ENCODE measurements at regions not wholly inside any gene's neighbourhood (a gene's known extent, or its start where the extent isn't known, plus 50 kb on each side); places are given as distances from the start of the nearest gene placed in this dataset.

DNA sequence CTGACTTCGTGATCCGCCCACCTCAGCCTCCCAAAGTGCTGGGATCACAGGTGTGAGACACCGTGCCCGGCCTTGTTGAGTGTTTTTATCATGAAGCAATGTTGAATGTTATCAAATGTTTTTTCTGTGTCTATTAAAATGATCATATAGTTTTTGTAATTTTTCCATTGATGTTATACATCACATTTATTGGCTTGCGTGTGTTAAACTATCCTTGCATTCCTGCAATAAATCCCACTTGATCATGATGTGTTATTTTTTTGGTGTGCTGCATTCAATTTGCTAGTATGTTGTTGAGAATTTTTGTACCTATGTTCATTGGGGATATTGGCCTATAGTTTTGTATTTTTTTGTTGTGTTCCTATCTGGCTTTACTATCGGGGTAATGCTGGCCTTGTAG is 113.1 kb upstream of the PARD3B start:
- no peaks in the 10 kb centered on the region for H3K4me1 Mint-ChIP-seq
- H3K27ac Mint-ChIP-seq = no peak overlapping the region
- no peak overlapping the region for H3K4me3 Mint-ChIP-seq
- H3K9me3 Mint-ChIP-seq = peaks cover 4 to 15% (median 11%) of the 10 kb centered on the region in 3 donors
- Histone ChIP-seq H3K9me3 (peaks cover 3% of the 10 kb centered on the region), H3K36me3 (ENCODE audit: control insufficient read depth in 2 of 2, extremely low read depth in 1 of 2, insufficient read depth in 1 of 2, low read length in 1 of 2) (no peaks in the 10 kb centered on the region), H3K4me1 (ENCODE audit: control insufficient read depth in 1 of 2, extremely low read depth in 1 of 2, insufficient read depth in 2 of 2, low read length in 2 of 2) (no peaks in the 10 kb centered on the region), H3K27ac (ENCODE audit: low read length) (no peak overlapping the region), H3K4me3 (ENCODE audit: control insufficient read depth in 1 of 2, extremely low read depth in 1 of 2, low read length in 1 of 2) (no peak overlapping the region), H3K27me3 (replicated peaks in 1 of 2; ENCODE audit: control insufficient read depth in 2 of 2, extremely low read depth in 1 of 2, insufficient read depth in 2 of 2, low read length in 1 of 2) (peaks cover 0 to 3% of the 10 kb centered on the region in 2 experiments)
- ATAC-seq (replicated peaks in 1 of 4) (no peak), DNase-seq (no peak)
- WGBS (ENCODE audit: insufficient coverage) = 100% methylated on average over 3 of the region's 6 CpGs
- H3K36me3 Mint-ChIP-seq = peaks cover 6% of the 10 kb centered on the region
- POLR2A ChIA-PET = no interaction called here
- CTCF ChIA-PET = no interaction called here
- H3K27me3 Mint-ChIP-seq = peaks cover 3 to 7% of the 10 kb centered on the region in 2 donors

DNA sequence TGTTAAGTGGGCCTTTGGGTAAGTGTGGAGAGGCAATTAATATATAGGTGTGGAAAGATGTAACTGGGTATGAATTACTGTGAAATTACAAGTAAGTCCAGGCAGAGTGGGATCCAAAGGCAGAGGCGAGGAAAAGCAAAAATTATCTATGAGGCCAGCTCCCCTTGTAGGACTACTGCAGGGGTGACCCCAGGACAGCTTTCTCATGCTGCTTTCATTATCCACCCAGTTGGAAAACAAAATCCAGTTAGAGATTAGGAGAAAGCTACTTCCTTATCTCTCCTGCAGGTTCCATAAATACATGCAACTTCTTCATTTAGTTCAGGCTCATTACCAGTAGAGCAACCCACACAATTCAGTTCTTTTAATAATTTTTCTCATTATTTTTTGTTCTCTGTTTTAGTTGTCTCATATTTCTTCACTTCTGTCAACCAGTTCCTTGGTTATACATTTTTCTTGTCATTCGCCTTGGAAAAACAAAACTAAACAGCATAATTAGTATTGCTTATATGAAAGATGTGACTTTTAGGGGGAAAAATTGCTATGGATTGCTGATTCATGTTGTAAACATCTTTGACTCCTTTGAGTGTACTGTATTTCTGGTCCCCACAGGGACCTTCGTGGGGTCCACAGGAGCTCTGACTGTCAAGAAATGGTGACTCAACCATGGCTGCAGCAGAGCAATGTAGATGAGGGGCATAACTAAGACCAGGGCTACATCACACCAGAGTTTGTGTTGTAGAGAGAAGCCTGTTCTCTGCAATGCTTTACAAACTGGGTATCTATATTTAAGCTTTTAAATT is 110.4 kb upstream of the PARD3B start:
- Histone ChIP-seq H3K4me3 (ENCODE audit: control insufficient read depth in 1 of 2, extremely low read depth in 1 of 2, low read length in 1 of 2) (no peak overlapping the region), H3K27me3 (replicated peaks in 1 of 2; ENCODE audit: control insufficient read depth in 2 of 2, extremely low read depth in 1 of 2, insufficient read depth in 2 of 2, low read length in 1 of 2) (peaks cover 0 to 3% of the 10 kb centered on the region in 2 experiments), H3K36me3 (ENCODE audit: control insufficient read depth in 2 of 2, extremely low read depth in 1 of 2, insufficient read depth in 1 of 2, low read length in 1 of 2) (no peaks in the 10 kb centered on the region), H3K9me3 (peaks cover 3% of the 10 kb centered on the region), H3K27ac (ENCODE audit: low read length) (no peak overlapping the region), H3K4me1 (ENCODE audit: control insufficient read depth in 1 of 2, extremely low read depth in 1 of 2, insufficient read depth in 2 of 2, low read length in 2 of 2) (no peaks in the 10 kb centered on the region)
- H3K36me3 Mint-ChIP-seq = peaks cover 6% of the 10 kb centered on the region
- DNase-seq = no peak
- no CpG with 5 or more reads among the region's 3 CpGs for WGBS (ENCODE audit: insufficient coverage)
- peaks cover 10 to 11% of the 10 kb centered on the region in 2 donors for H3K27me3 Mint-ChIP-seq
- POLR2A ChIA-PET = no interaction called here
- H3K4me1 Mint-ChIP-seq = no peaks in the 10 kb centered on the region
- CTCF ChIA-PET = no interaction called here
- no peak for ATAC-seq (replicated peaks in 1 of 4)
- no peak overlapping the region for H3K4me3 Mint-ChIP-seq
- no peak overlapping the region for H3K27ac Mint-ChIP-seq
- peaks cover 4 to 15% (median 11%) of the 10 kb centered on the region in 3 donors for H3K9me3 Mint-ChIP-seq

DNA sequence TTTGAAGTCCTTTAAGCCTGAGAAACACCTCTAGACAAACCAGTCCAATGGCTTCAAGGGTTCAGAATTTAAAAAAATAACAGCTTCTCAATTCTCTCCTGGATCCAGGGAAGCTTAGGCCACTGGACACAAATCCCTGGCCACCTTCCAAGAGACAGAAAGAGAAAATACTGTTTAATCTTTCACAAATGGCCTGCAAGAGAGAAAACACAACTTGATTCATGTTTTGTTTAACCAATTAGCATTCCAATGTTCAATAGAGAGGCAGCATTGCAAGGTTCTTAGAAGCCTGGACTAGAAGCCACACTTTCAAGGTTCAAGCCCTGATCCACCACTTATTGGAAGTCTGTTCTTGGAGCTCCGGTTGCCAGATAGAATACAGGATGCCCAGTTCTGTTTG is 109.0 kb upstream of the PARD3B start:
- WGBS (ENCODE audit: insufficient coverage) = no CpG with 5 or more reads among the region's 1 CpG
- H3K4me3 Mint-ChIP-seq = no peak overlapping the region
- DNase-seq = no peak
- H3K36me3 ChIP-seq (ENCODE audit: control insufficient read depth in 2 of 2, extremely low read depth in 1 of 2, insufficient read depth in 1 of 2, low read length in 1 of 2) = no peaks in the 10 kb centered on the region
- no peak for ATAC-seq (replicated peaks in 1 of 4)
- peaks cover 6% of the 10 kb centered on the region for H3K36me3 Mint-ChIP-seq
- H3K27ac ChIP-seq (ENCODE audit: low read length) = no peak overlapping the region
- H3K27me3 Mint-ChIP-seq = peaks cover 7 to 15% of the 10 kb centered on the region in 2 donors
- peaks cover 0 to 3% of the 10 kb centered on the region in 2 experiments for H3K27me3 ChIP-seq (replicated peaks in 1 of 2; ENCODE audit: control insufficient read depth in 2 of 2, extremely low read depth in 1 of 2, insufficient read depth in 2 of 2, low read length in 1 of 2)
- no peak overlapping the region for H3K27ac Mint-ChIP-seq
- peaks cover 3% of the 10 kb centered on the region for H3K9me3 ChIP-seq
- CTCF ChIA-PET = no interaction called here
- POLR2A ChIA-PET = no interaction called here
- H3K4me1 ChIP-seq (ENCODE audit: control insufficient read depth in 1 of 2, extremely low read depth in 1 of 2, insufficient read depth in 2 of 2, low read length in 2 of 2) = no peaks in the 10 kb centered on the region
- H3K4me3 ChIP-seq (ENCODE audit: control insufficient read depth in 1 of 2, extremely low read depth in 1 of 2, low read length in 1 of 2) = no peak overlapping the region
- H3K4me1 Mint-ChIP-seq = no peaks in the 10 kb centered on the region
- H3K9me3 Mint-ChIP-seq = peaks cover 0 to 15% (median 11%) of the 10 kb centered on the region in 3 donors

DNA sequence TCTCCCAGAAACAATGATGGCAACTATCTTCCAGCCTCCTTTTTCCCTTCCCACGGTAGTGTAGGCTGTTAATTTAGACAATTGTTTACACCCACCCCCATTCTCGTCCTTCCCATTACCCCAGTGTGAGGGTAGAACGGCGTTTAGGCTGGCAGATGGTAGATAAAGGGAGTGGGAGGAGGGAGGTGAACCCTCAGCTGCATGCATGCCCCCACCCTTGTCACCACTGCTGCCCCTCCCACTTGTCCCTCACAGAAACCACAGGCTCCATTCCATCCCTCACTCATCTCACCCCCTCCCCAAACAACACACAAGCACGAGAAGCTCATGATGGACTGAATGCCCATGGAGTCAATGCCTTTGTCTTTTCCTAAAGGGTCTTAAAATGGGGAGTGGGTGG is 107.9 kb upstream of the PARD3B start:
- H3K27me3 ChIP-seq (replicated peaks in 1 of 2; ENCODE audit: control insufficient read depth in 2 of 2, extremely low read depth in 1 of 2, insufficient read depth in 2 of 2, low read length in 1 of 2) = peaks cover 0 to 3% of the 10 kb centered on the region in 2 experiments
- H3K9me3 Mint-ChIP-seq = peaks cover 0 to 7% (median 7%) of the 10 kb centered on the region in 3 donors
- ChIA-PET POLR2A (no interaction called here), CTCF (no interaction called here)
- no peaks in the 10 kb centered on the region for H3K4me1 Mint-ChIP-seq
- no CpG with 5 or more reads among the region's 5 CpGs for WGBS (ENCODE audit: insufficient coverage)
- H3K27me3 Mint-ChIP-seq = peaks cover 7 to 15% of the 10 kb centered on the region in 2 donors
- no peaks in the 10 kb centered on the region for H3K36me3 ChIP-seq (ENCODE audit: control insufficient read depth in 2 of 2, extremely low read depth in 1 of 2, insufficient read depth in 1 of 2, low read length in 1 of 2)
- no peak overlapping the region for H3K27ac Mint-ChIP-seq
- no peak overlapping the region for H3K4me3 ChIP-seq (ENCODE audit: control insufficient read depth in 1 of 2, extremely low read depth in 1 of 2, low read length in 1 of 2)
- DNase-seq (no peak), ATAC-seq (replicated peaks in 1 of 4) (no peak)
- H3K4me3 Mint-ChIP-seq = no peak overlapping the region
- peaks cover 6% of the 10 kb centered on the region for H3K36me3 Mint-ChIP-seq
- no peaks in the 10 kb centered on the region for H3K9me3 ChIP-seq
- H3K4me1 ChIP-seq (ENCODE audit: control insufficient read depth in 1 of 2, extremely low read depth in 1 of 2, insufficient read depth in 2 of 2, low read length in 2 of 2) = no peaks in the 10 kb centered on the region
- no peak overlapping the region for H3K27ac ChIP-seq (ENCODE audit: low read length)

DNA sequence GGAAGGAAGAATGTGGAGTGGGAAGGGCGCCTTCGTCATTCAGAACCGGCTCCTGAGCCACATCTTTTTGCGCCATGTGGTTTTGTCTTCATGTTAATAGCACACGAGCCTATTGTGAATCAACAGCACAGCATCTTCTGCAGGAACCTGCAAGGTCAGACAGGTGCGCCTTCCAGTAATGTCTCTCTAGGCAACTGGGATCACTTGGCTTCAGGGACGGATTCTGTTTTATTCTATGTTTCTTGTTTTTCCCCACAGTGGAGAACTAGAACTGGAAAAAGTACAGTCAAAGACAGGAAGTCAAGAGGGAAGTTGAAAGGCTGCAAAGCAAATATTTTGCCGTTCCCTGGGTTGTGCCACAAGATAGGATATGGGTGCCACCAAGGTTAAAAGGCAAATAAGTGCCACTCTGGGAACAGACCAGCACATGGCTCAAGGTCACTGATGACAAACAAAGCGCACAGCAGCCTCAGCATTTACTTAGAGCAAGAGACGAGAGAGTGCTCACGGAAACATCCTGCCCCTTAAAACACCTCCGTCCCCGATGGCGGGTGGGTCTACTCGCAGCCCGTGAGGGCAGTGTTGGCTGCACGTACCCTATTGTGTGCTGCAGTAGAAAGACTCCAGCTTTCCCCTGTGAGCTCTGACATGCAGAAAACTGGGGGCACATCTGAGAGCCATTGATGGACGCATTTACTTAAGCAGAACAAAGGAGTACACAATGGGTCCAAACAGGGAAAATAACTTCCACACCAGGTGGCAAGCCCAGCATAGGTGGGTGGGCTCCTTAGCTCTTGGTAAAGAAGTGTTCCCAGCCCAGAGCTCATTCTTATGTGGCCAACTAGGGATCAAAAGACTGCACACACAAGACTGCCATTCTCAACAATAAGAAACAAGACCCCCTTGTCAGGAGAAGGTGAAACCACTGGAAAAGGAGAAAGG is 107.2 kb upstream of the PARD3B start:
- Mint-ChIP-seq H3K27ac (no peak overlapping the region), H3K4me1 (no peaks in the 10 kb centered on the region), H3K36me3 (no peaks in the 10 kb centered on the region), H3K9me3 (peaks cover 0 to 4% (median under 1%) of the 10 kb centered on the region in 3 donors), H3K4me3 (no peak overlapping the region), H3K27me3 (peaks cover 7 to 19% of the 10 kb centered on the region in 2 donors)
- WGBS (ENCODE audit: insufficient coverage) = 84% methylated on average over 18 of the region's 18 CpGs
- Histone ChIP-seq H3K27ac (ENCODE audit: low read length) (no peak overlapping the region), H3K27me3 (replicated peaks in 1 of 2; ENCODE audit: control insufficient read depth in 2 of 2, extremely low read depth in 1 of 2, insufficient read depth in 2 of 2, low read length in 1 of 2) (peaks cover 0 to 2% of the 10 kb centered on the region in 2 experiments), H3K4me3 (ENCODE audit: control insufficient read depth in 1 of 2, extremely low read depth in 1 of 2, low read length in 1 of 2) (no peak overlapping the region), H3K9me3 (no peaks in the 10 kb centered on the region), H3K36me3 (ENCODE audit: control insufficient read depth in 2 of 2, extremely low read depth in 1 of 2, insufficient read depth in 1 of 2, low read length in 1 of 2) (no peaks in the 10 kb centered on the region), H3K4me1 (ENCODE audit: control insufficient read depth in 1 of 2, extremely low read depth in 1 of 2, insufficient read depth in 2 of 2, low read length in 2 of 2) (no peaks in the 10 kb centered on the region)
- ChIA-PET POLR2A (no interaction called here), CTCF (no interaction called here)
- ATAC-seq (replicated peaks in 1 of 4) (no peak), DNase-seq (no peak)

DNA sequence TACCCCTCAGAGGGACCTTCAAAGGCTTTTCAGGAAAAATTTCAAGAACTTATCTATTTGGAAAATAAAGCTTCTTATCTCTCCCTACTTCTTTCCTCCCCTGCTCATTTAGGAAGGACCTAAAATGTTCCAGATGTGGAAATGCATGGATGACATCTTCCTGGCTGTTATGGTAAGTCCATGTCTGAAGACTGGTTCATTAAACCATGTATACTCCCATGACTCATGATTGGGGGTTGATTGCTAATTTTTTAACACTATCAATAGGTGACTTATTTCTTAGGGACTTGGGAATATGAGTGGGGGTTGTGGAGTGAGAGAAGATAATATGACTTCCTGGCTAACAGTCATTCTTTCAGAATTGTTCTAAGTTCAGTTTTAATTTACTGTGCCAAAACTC is 104.0 kb upstream of the PARD3B start:
- POLR2A ChIA-PET = no interaction called here
- Mint-ChIP-seq H3K4me1 (no peaks in the 10 kb centered on the region), H3K36me3 (no peaks in the 10 kb centered on the region), H3K4me3 (no peak overlapping the region), H3K9me3 (peaks cover 5 to 18% (median 11%) of the 10 kb centered on the region in 3 donors), H3K27ac (no peak overlapping the region), H3K27me3 (peaks cover 10 to 16% of the 10 kb centered on the region in 2 donors)
- Histone ChIP-seq H3K36me3 (ENCODE audit: control insufficient read depth in 2 of 2, extremely low read depth in 1 of 2, insufficient read depth in 1 of 2, low read length in 1 of 2) (no peaks in the 10 kb centered on the region), H3K4me3 (ENCODE audit: control insufficient read depth in 1 of 2, extremely low read depth in 1 of 2, low read length in 1 of 2) (no peak overlapping the region), H3K9me3 (no peaks in the 10 kb centered on the region), H3K27ac (ENCODE audit: low read length) (no peak overlapping the region), H3K4me1 (ENCODE audit: control insufficient read depth in 1 of 2, extremely low read depth in 1 of 2, insufficient read depth in 2 of 2, low read length in 2 of 2) (no peaks in the 10 kb centered on the region), H3K27me3 (replicated peaks in 1 of 2; ENCODE audit: control insufficient read depth in 2 of 2, extremely low read depth in 1 of 2, insufficient read depth in 2 of 2, low read length in 1 of 2) (no peaks in the 10 kb centered on the region)
- CTCF ChIA-PET = no interaction called here
- no peak for DNase-seq
- no peak for ATAC-seq (replicated peaks in 1 of 4)

All from T-cell (primary cell).